IMR-90 (cell line): ENCODE measurements at regions not wholly inside any gene's neighbourhood (a gene's known extent, or its start where the extent isn't known, plus 50 kb on each side); places are given as distances from the start of the nearest gene placed in this dataset.

Experiments
- ATAC-seq: fragments of 200-7000 bp; cut with Tn5 transposase; 2 replicates; pipeline ENCODE4 v1.9.1; 2020; ENCODE audit warnings: low read depth, mild to moderate bottlenecking, moderate library complexity
- BruUV-seq: library from RNA; stranded (reverse); fragments of 400-500 nt; replicated peaks from 2 replicates; lab custom pipeline; 2021; lab: Mats Ljungman, UMichigan
- CTCF ChIA-PET: fragments of 300-600 bp; formaldehyde crosslinking; extraction: SDS; loops from one replicate; lab custom pipeline; 2021; ENCODE audit warnings: antibody characterized with exemption; lab: Yijun Ruan, JAX
- POLR2A ChIA-PET: fragments of 300-600 bp; sonication (Branson Sonifier 250); formaldehyde crosslinking; loops from one replicate; lab custom pipeline; 2022; ENCODE audit warnings: antibody characterized with exemption; ENCODE audit not compliant: unreplicated experiment; lab: Charles Lee
- DNase-seq: peaks from one replicate; pipeline ENCODE4 v3.0.0; 2013
- H2AFZ ChIP-seq: replicated peaks from 2 replicates; pipeline ENCODE3; 2013; ENCODE audit warnings: low read length, mild to moderate bottlenecking; ENCODE audit not compliant: poor library complexity
- H2AK5ac ChIP-seq: 2 replicates; pipeline ENCODE4 v1.6.1; 2013; ENCODE audit warnings: low read depth, low read length, inconsistent platforms
- H2AK9ac ChIP-seq: replicated peaks from 2 replicates; pipeline ENCODE3; 2013; ENCODE audit warnings: mild to moderate bottlenecking, low read depth, low read length, moderate library complexity; ENCODE audit not compliant: poor library complexity
- H2BK120ac ChIP-seq: 2 replicates; pipeline ENCODE4 v1.6.1; 2013; ENCODE audit warnings: low read depth, low read length, inconsistent platforms
- H2BK15ac ChIP-seq: 3 replicates; pipeline ENCODE4 v1.6.1; 2013; ENCODE audit warnings: low read depth, low read length, inconsistent platforms
- H2BK20ac ChIP-seq: 2 replicates; pipeline ENCODE4 v1.6.1; 2013; ENCODE audit warnings: low read depth, mild to moderate bottlenecking, inconsistent platforms, low read length, moderate library complexity
- H2BK5ac ChIP-seq: 2 replicates; pipeline ENCODE4 v1.6.1; 2013; ENCODE audit warnings: mild to moderate bottlenecking, low read depth, low read length, inconsistent platforms; ENCODE audit not compliant: poor library complexity, severe bottlenecking
- H3K14ac ChIP-seq: replicated peaks from 2 replicates; pipeline ENCODE4 v1.6.1; 2013; ENCODE audit warnings: low read depth, low read length, inconsistent platforms
- H3K18ac ChIP-seq: 2 replicates; pipeline ENCODE4 v1.6.1; 2013; ENCODE audit warnings: low read depth, low read length, control low read depth
- H3K23ac ChIP-seq: 2 replicates; pipeline ENCODE4 v1.6.1; 2013; ENCODE audit warnings: low read depth, low read length, inconsistent platforms
- H3K27ac ChIP-seq: 2 replicates; pipeline ENCODE4 v1.5.1; 2013; ENCODE audit warnings: mild to moderate bottlenecking, control low read depth, low read length; ENCODE audit not compliant: insufficient read depth
- H3K27me3 ChIP-seq: 2 replicates; pipeline ENCODE4 v1.6.1; 2013; ENCODE audit warnings: low read length; ENCODE audit not compliant: control insufficient read depth, insufficient read depth
- H3K36me3 ChIP-seq: 2 replicates; pipeline ENCODE4 v1.6.1; 2013; ENCODE audit warnings: low read length, mixed read lengths; ENCODE audit not compliant: control insufficient read depth, insufficient read depth
- H3K4ac ChIP-seq: 2 replicates; pipeline ENCODE4 v1.6.1; 2013; ENCODE audit warnings: low read depth, low read length, inconsistent platforms
- H3K4me1 ChIP-seq: 2 replicates; pipeline ENCODE4 v1.6.1; 2013; ENCODE audit warnings: low read length, mixed read lengths; ENCODE audit not compliant: control insufficient read depth, insufficient read depth
- H3K4me2 ChIP-seq: 2 replicates; pipeline ENCODE4 v1.6.1; 2013; ENCODE audit warnings: low read depth, mild to moderate bottlenecking, control low read depth, low read length, moderate library complexity
- H3K4me3 ChIP-seq: 2 replicates; pipeline ENCODE4 v1.5.1; 2013; ENCODE audit warnings: low read depth, mild to moderate bottlenecking, control low read depth, low read length, moderate library complexity; ENCODE audit not compliant: insufficient read depth
- H3K56ac ChIP-seq: 2 replicates; pipeline ENCODE4 v1.6.1; 2013; ENCODE audit warnings: low read length, inconsistent platforms; ENCODE audit not compliant: insufficient read depth; ENCODE audit errors: extremely low read depth
- H3K79me1 ChIP-seq, 2 experiments: 2 replicates each; pipeline ENCODE4 v1.6.1; 2013; ENCODE audit warnings: low read length in 2 of 2, inconsistent platforms in 1 of 2, low read depth in 1 of 2
- H3K9ac ChIP-seq: 2 replicates; pipeline ENCODE4 v1.6.1; 2013; ENCODE audit warnings: low read depth, low read length, control low read depth
- H3K9me1 ChIP-seq: 2 replicates; pipeline ENCODE4 v1.6.1; 2013; ENCODE audit warnings: low read length, inconsistent platforms; ENCODE audit not compliant: insufficient read depth
- H3K9me3 ChIP-seq: 2 replicates; pipeline ENCODE4 v1.6.1; 2013; ENCODE audit warnings: low read length; ENCODE audit not compliant: control insufficient read depth, insufficient read depth
- H4K20me1 ChIP-seq: 2 replicates; pipeline ENCODE4 v1.6.1; 2013; ENCODE audit warnings: low read length, inconsistent platforms; ENCODE audit not compliant: insufficient read depth
- H4K5ac ChIP-seq: 2 replicates; pipeline ENCODE4 v1.6.1; 2013; ENCODE audit warnings: mild to moderate bottlenecking, low read depth, low read length, control low read depth
- H4K8ac ChIP-seq, 2 experiments: 2 replicates each; pipeline ENCODE4 v1.6.1; 2013; ENCODE audit warnings: low read depth in 2 of 2, low read length in 2 of 2, control low read depth in 1 of 2, inconsistent platforms in 1 of 2
- H4K91ac ChIP-seq: 2 replicates; pipeline ENCODE4 v1.6.1; 2013; ENCODE audit warnings: low read depth, low read length, inconsistent platforms; ENCODE audit not compliant: insufficient read depth
- BHLHE40 ChIP-seq: fragments of 150-350 bp; IDR thresholded peaks from 2 replicates; pipeline ENCODE4 v1.6.1; 2016; ENCODE audit warnings: mild to moderate bottlenecking, low read depth, low read length
- CEBPB ChIP-seq: IDR thresholded peaks from 2 replicates; pipeline ENCODE4 v1.6.1; 2012; ENCODE audit warnings: low read depth, low read length, improper control_type of control experiment
- CHD1 ChIP-seq: IDR thresholded peaks from 2 replicates; pipeline ENCODE4 v1.6.1; 2012; ENCODE audit warnings: low read depth, low read length, improper control_type of control experiment
- FOS ChIP-seq: fragments of 150-350 bp; IDR thresholded peaks from 2 replicates; pipeline ENCODE4 v1.6.1; 2016; ENCODE audit warnings: low read depth, low read length
- MAFK ChIP-seq: IDR thresholded peaks from 2 replicates; pipeline ENCODE4 v1.6.1; 2012; ENCODE audit warnings: low read depth, low read length, improper control_type of control experiment
- MAZ ChIP-seq: IDR thresholded peaks from 2 replicates; pipeline ENCODE4 v1.6.1; 2012; ENCODE audit warnings: low read depth, mild to moderate bottlenecking, low read length, improper control_type of control experiment, moderate library complexity, borderline replicate concordance
- MXI1 ChIP-seq: IDR thresholded peaks from 2 replicates; pipeline ENCODE4 v1.6.1; 2012; ENCODE audit warnings: low read depth, mild to moderate bottlenecking, low read length, moderate library complexity, borderline replicate concordance
- NFE2L2 ChIP-seq: fragments of 150-350 bp; IDR thresholded peaks from 2 replicates; pipeline ENCODE4 v1.6.1; 2016; ENCODE audit warnings: low read depth, mild to moderate bottlenecking, low read length
- POLR2A ChIP-seq: IDR thresholded peaks from 2 replicates; pipeline ENCODE4 v1.6.1; 2012; ENCODE audit warnings: mild to moderate bottlenecking, low read depth, low read length
- RAD21 ChIP-seq: IDR thresholded peaks from 2 replicates; pipeline ENCODE4 v1.6.1; 2012; ENCODE audit warnings: low read length, improper control_type of control experiment
- RCOR1 ChIP-seq: IDR thresholded peaks from 2 replicates; pipeline ENCODE4 v1.6.1; 2012; ENCODE audit warnings: mild to moderate bottlenecking, low read length, improper control_type of control experiment; ENCODE audit not compliant: insufficient replicate concordance
- RFX5 ChIP-seq: IDR thresholded peaks from 2 replicates; pipeline ENCODE4 v1.8.0; 2012; ENCODE audit warnings: low read depth, mild to moderate bottlenecking, low read length, moderate library complexity
- SMC3 ChIP-seq: fragments of 150-350 bp; IDR thresholded peaks from 2 replicates; pipeline ENCODE4 v1.6.1; 2016; ENCODE audit warnings: low read depth, mild to moderate bottlenecking, antibody characterized with exemption, low read length, moderate library complexity
- USF2 ChIP-seq: fragments of 150-350 bp; IDR thresholded peaks from 2 replicates; pipeline ENCODE4 v1.6.1; 2017; ENCODE audit warnings: mild to moderate bottlenecking, antibody characterized with exemption, low read length, low read depth
- WGBS, 2 experiments: methylation state at CpG; one replicate each; pipeline versions ENCODE4 v1.1.5 to v1.1.7; 2013; ENCODE audit warnings: missing lambda C conversion rate in 2 of 2; ENCODE audit not compliant: insufficient read length in 1 of 2; ENCODE audit errors: extremely low coverage in 2 of 2; 5-methylcytosine and 5-hydroxymethylcytosine counted together
- dilution Hi-C: fragments of 300-500 bp; cut with HindIII; formaldehyde crosslinking; loops from one replicate; pipeline ENCODE4 v1.14.3; 2018; ENCODE audit warnings: low sequenced_read_pairs; ENCODE audit not compliant: unreplicated experiment
- in situ Hi-C: fragments of 300-500 bp; cut with MboI; formaldehyde crosslinking; loops from 3 replicates; pipeline ENCODE4 v1.14.3; 2019; ENCODE audit warnings: low sequenced_read_pairs, inconsistent platforms, mixed read lengths
- intact Hi-C: fragments of 100-400 bp; cut with micrococcal nuclease; formaldehyde crosslinking; loops from 2 replicates; pipeline ENCODE4 v1.10.0; 2022
- TF ChIP-seq, protein P1 (sequence below): fragments of 150-350 bp; IDR thresholded peaks from 2 replicates; pipeline ENCODE4 v1.6.1; 2016; ENCODE audit warnings: low read depth, mild to moderate bottlenecking, low read length, moderate library complexity, borderline replicate concordance
- TF ChIP-seq, protein P2 (sequence below): conservative IDR thresholded peaks from 2 replicates; pipeline ENCODE4 v1.5.1; 2012; ENCODE audit warnings: mild to moderate bottlenecking, low read depth, low read length, improper control_type of control experiment

- Histone ChIP-seq H3K4me2 (no peak overlapping the region), H2BK120ac (no peak overlapping the region), H2BK5ac (no peak overlapping the region), H3K18ac (no peak overlapping the region), H4K91ac (no peak overlapping the region), H3K9me1 (no peaks in the 10 kb centered on the region), H4K8ac (no peak overlapping the region), H3K27me3 (peaks cover 5% of the 10 kb centered on the region), H2AFZ (no peak overlapping the region), H3K9me3 (peaks cover 15% of the 10 kb centered on the region), H4K5ac (no peak overlapping the region), H3K56ac (no peak overlapping the region), H3K4ac (no peak overlapping the region), H2BK15ac (no peak overlapping the region), H3K27ac (no peak overlapping the region), H3K9ac (no peak overlapping the region), H3K23ac (no peak overlapping the region), H3K4me3 (no peak overlapping the region), H3K14ac (no peak overlapping the region), H2AK9ac (no peak overlapping the region), H3K79me1 (no peaks in the 10 kb centered on the region), H3K4me1 (0 out of 2 replicates have a peak, but pooled peaks cover 3% of the 10 kb centered on the region), H3K36me3 (no peaks in the 10 kb centered on the region), H2BK20ac (no peak overlapping the region), H4K20me1 (no peaks in the 10 kb centered on the region), H2AK5ac (no peak overlapping the region)
- ChIA-PET POLR2A (no interaction called here), CTCF (no interaction called here)
- in situ Hi-C loops, result no loop called here
- dilution Hi-C loops, result no loop called here
- DNase-seq (no peak), ATAC-seq (no peak)
- intact Hi-C loops, result no loop called here
- TF ChIP-seq CHD1 (no peak), MAZ (no peak), RAD21 (no peak), FOS (no peak), NFE2L2 (no peak), RCOR1 (no peak), MAFK (no peak), MXI1 (no peak), USF2 (no peak), POLR2A (no peak), SMC3 (no peak), CEBPB (no peak), BHLHE40 (no peak), RFX5 (no peak)
- TF ChIP-seq, protein P1, sequence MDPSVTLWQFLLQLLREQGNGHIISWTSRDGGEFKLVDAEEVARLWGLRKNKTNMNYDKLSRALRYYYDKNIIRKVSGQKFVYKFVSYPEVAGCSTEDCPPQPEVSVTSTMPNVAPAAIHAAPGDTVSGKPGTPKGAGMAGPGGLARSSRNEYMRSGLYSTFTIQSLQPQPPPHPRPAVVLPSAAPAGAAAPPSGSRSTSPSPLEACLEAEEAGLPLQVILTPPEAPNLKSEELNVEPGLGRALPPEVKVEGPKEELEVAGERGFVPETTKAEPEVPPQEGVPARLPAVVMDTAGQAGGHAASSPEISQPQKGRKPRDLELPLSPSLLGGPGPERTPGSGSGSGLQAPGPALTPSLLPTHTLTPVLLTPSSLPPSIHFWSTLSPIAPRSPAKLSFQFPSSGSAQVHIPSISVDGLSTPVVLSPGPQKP, result no peak
- TF ChIP-seq, protein P2, sequence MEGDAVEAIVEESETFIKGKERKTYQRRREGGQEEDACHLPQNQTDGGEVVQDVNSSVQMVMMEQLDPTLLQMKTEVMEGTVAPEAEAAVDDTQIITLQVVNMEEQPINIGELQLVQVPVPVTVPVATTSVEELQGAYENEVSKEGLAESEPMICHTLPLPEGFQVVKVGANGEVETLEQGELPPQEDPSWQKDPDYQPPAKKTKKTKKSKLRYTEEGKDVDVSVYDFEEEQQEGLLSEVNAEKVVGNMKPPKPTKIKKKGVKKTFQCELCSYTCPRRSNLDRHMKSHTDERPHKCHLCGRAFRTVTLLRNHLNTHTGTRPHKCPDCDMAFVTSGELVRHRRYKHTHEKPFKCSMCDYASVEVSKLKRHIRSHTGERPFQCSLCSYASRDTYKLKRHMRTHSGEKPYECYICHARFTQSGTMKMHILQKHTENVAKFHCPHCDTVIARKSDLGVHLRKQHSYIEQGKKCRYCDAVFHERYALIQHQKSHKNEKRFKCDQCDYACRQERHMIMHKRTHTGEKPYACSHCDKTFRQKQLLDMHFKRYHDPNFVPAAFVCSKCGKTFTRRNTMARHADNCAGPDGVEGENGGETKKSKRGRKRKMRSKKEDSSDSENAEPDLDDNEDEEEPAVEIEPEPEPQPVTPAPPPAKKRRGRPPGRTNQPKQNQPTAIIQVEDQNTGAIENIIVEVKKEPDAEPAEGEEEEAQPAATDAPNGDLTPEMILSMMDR, result no peak
- no TSS peak for BruUV-seq
- WGBS, 2 experiments, result 20% methylated on average over 1 of the region's 8 CpGs; no CpG with 5 or more reads in 1 of the 2 experiments
Measured at GRCh38 chr2:236668531-236668969, 98.9 kb downstream of the ACKR3 start.
